Dermis microvascular lymphatic vessel endothelial cell (primary cell): ENCODE measurements at regions not wholly inside any gene's neighbourhood (a gene's known extent, or its start where the extent isn't known, plus 50 kb on each side); places are given as distances from the start of the nearest gene placed in this dataset.

ENCODE experiments used
- DNase-seq, 2 donors: peaks; one replicate each; pipeline versions ENCODE4 v3.0.0 to v3.0.0-alpha.2; 2010; ENCODE audit warnings: low read depth in 2 of 2

GRCh38 chr4:175531405-175532091, 280.5 kb downstream of the GPM6A start:
- no peak for DNase-seq

- peak in 1 of 2 donors; percentile 4 for DNase-seq
Measured at GRCh38 chr4:175536852-175537453, 275.1 kb downstream of the GPM6A start.

- no peak for DNase-seq
Measured at GRCh38 chr4:175539498-175539897, 272.6 kb downstream of the GPM6A start.

GRCh38 chr4:175540151-175540550, 271.9 kb downstream of the GPM6A start:
- DNase-seq, result no peak

GRCh38 chr4:175540732-175541131, 271.3 kb downstream of the GPM6A start:
- DNase-seq, result no peak

GRCh38 chr4:175542786-175543185, 269.3 kb downstream of the GPM6A start:
- DNase-seq, result peak; percentile 2 to 51

GRCh38 chr4:175559126-175559525, 252.9 kb downstream of the GPM6A start:
- DNase-seq, result no peak

GRCh38 chr4:175559526-175559925, 252.5 kb downstream of the GPM6A start:
- DNase-seq, result no peak

GRCh38 chr4:175560604-175561003, 251.5 kb downstream of the GPM6A start:
- DNase-seq, result no peak

GRCh38 chr4:175561696-175562095, 250.4 kb downstream of the GPM6A start:
- DNase-seq, result no peak

GRCh38 chr4:175562111-175562510, 250.0 kb downstream of the GPM6A start:
- no peak for DNase-seq

GRCh38 chr4:175562542-175562941, 249.5 kb downstream of the GPM6A start:
- DNase-seq, result no peak
